HG03025 (cell line): ENCODE measurements at regions not wholly inside any gene's neighbourhood (a gene's known extent, or its start where the extent isn't known, plus 50 kb on each side); places are given as distances from the start of the nearest gene placed in this dataset.

ENCODE experiments used
- ATAC-seq: cut with Tn5 transposase; IDR thresholded peaks from one replicate; pipeline ENCODE4 v1.9.1; 2021; ENCODE audit warnings: mild to moderate bottlenecking, moderate library complexity; ENCODE audit not compliant: unreplicated experiment, low FRiP score

- ATAC-seq = no peak
Measured at GRCh38 chr10:128960517-128960916, 506.5 kb upstream of the MGMT start.

DNA sequence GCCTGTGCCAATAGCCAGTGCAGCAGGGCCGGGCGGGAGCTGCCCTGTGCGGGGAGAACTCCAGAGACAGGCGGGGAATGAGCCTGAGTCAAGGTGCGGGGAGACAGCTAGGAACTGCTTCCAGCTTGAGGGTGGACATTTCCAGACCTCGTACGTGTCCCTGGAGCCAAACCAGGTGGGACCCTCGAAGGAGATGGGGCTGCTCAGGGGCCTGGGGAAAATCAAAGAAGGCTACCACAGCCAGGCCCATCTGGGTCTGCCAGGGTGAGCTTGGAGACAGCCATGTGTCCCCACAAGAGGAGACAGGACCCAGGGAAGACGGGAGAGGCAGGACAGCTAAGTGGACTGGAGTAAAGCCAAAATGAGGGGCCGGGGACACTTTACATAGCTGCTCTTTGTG, 504.9 kb upstream of the MGMT start:
- no peak for ATAC-seq

- no peak for ATAC-seq
Measured at GRCh38 chr10:128963211-128964099, 503.6 kb upstream of the MGMT start.

DNA sequence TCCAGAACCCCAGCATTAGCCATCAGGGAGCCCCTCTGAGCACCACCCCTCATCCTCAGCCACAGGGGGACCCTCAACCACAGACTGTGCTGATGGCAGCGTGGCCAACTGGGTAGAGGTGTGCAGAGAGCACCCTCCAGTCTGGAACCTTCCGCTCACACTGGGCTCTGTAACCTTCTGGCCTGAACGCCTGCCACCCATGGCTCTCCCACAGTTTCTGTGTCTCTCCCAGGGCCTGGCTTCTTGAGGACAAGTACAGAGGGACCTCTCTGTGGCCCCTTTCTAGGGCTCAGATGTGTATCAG, 503.0 kb upstream of the MGMT start:
- ATAC-seq = no peak

GRCh38 chr10:128967980-128968756, 498.9 kb upstream of the MGMT start:
- no peak for ATAC-seq

- ATAC-seq = no peak
Measured at GRCh38 chr10:128969551-128969950, 497.5 kb upstream of the MGMT start.

- no peak for ATAC-seq
Measured at GRCh38 chr10:128971374-128972035, 495.5 kb upstream of the MGMT start.

DNA sequence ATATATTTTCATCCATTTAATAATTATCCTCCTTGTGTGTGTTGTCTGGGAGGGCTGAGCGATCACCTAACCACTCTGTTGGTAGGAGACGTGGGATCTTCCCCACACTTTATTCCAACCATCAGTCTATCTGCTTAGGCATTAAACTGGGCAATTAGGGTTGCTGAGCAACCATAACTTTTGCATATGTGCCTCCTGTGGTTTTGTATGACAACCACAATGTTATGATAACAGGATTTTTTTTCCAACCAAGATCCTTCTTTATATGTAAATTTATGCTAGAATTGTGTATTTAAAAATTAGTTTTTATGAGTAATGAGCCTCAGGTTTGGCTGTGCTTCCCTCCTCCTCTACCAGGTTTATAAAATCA, 495.0 kb upstream of the MGMT start:
- ATAC-seq = no peak

DNA sequence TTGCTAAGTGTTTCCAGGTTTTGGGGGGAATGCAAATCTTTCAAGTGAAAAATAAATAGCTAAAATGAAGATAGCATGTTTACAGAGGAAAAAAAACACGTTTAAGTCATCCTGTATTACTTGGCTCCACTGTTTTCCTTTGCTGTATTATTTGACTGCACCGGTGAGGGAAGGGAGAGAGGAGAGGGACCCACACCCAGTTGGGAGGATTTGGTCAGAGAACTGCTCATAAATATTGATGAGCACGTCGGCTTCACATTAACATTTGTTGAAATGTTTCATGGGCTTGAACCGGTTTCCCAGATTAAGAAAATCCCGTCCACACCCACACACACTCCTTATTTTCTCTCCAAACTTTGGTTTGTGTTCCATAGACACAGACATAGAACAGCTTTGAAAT, 493.8 kb upstream of the MGMT start:
- ATAC-seq = no peak

- ATAC-seq = no peak
Measured at GRCh38 chr10:128976856-128977255, 490.2 kb upstream of the MGMT start.

DNA sequence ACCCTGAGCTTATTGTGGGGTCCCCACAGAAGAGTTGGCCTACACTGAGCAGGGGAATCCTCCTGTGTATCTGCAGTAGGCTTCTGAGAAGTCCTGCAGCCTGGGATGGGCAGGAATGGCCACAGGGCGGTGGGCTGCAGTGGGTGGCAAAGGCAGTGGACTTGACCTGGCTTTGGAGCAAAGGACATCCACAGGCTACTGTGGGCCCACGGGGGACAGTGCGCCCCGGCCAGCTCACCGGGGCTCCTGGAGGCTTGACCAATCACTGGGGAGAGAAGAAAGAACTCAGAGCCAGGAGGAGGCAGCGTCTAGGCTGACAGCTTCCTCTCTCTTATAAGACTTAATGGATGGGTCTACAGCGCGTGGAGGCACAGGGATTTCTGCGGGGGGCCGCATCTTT, 488.8 kb upstream of the MGMT start:
- no peak for ATAC-seq

DNA sequence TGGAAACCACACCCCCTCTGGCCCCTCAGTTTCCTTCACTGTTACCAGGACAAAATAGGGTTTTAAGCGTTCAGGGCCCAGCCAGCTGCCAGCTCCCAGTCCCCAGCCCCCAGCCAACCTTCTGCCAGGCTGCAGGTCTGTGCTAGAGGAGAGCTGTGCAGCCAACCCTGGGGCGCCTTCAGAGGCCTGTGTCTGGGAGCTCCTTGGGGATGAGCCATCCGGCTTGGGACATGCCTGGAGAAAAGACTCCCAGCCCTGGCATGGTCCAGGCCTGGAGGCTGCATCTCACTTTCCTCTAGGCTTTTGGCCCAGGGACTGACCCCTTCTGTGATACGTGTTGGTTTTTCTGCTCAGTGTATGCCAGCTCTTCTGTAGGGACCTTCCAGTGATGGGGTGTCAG, 487.6 kb upstream of the MGMT start:
- ATAC-seq = no peak

DNA sequence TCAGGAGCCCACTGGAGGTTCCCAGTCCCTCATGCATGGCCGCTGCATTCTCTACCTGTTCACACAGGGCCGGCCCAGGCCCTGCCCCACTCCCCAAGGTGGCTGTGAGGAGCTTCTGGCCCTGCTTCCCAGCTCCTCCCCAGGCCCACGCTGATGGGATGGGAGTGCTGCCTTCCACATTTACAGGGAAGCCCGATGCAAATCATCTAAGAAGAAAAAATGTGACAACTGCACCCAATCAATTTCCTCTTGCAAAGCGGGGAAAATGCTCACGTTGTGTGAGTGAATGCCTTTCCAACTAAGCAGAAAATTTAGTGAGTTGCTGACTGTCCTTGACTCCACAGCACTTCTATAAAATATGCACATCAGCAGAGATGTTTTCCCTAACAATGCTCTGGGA, 485.8 kb upstream of the MGMT start:
- no peak for ATAC-seq

GRCh38 chr10:128981881-128982615, 485.0 kb upstream of the MGMT start:
- no peak for ATAC-seq

DNA sequence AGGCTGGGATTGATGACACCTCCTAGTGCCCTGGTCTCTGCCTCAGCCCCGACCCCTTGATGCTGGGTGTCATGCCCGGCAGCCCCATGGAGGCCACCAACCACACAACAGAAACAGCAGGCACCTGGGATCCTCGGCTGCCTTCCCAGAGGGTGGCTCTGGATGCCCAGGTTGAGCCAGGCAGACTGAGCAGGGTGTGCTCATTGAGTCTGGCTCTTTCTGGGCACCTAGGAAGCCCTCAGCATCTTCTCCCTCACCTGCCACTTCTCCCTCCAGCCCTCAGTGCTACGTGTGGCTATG, 484.5 kb upstream of the MGMT start:
- ATAC-seq = no peak

GRCh38 chr10:128985036-128985435, 482.0 kb upstream of the MGMT start:
- no peak for ATAC-seq

GRCh38 chr10:128990986-128991385, 476.1 kb upstream of the MGMT start:
- ATAC-seq = no peak

DNA sequence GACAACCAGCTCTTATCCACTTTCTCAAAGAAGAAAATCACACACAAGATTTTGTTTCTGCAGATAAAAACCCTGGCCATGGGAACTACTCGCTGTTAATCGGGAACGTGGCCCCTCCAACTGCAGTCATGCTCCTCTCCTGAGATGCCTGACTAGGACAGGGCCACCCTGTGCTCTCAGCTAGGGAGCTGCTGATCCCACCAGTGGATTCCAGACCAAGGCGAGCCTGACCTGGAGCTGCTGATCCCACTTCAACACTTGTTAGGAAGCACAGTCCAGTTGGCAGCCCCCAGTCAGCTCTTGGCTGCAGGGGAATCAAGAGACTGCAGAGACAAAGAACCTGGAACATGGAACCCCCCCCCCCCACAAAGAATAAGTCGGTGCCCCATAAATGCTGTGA, 474.3 kb upstream of the MGMT start:
- no peak for ATAC-seq

- no peak for ATAC-seq
Measured at GRCh38 chr10:128993443-128993842, 473.6 kb upstream of the MGMT start.

DNA sequence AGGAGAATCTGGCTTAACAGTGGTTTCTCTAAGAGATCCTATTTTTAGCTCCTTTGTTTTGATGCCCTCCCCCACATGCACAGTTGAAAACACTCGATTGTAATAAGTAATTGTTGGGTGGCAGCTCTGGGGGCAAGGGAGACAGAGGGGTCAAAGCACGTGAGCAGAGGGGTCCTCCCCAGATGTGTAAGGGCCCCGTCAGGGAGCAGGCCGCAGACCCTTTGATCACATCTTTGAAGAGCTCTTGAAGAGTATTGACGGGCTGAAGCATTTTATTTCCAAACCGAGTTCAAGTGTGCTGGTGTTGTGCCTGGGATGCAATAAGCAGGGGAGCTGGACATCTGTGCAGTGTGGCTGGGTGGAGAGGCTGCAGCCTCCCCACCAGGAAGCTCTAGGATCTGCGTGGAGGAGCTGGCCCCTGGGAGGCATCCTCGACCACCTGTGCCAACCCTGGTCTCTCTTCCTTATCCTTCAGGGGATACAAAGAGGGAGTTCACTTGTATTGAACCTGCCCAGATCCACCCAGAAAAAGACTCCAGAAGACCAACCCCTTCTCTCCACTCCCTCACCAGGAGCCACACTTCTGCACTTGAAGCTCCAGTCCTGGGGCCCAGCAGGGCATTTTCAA, 473.0 kb upstream of the MGMT start:
- no peak for ATAC-seq
